ENCODE measurements at regions not wholly inside any gene's neighbourhood (a gene's known extent, or its start where the extent isn't known, plus 50 kb on each side); places are given as distances from the start of the nearest gene placed in this dataset.

GRCh38 chr17:36661047-36661666 is 59.8 kb downstream of the MRM1 start:
- no peak for DNase-seq (ENCODE audit: low spot score)
- ATAC-seq: no peak

GRCh38 chr17:36661688-36662087 is 60.3 kb downstream of the MRM1 start:
- ATAC-seq: no peak

GRCh38 chr17:36665417-36665816 is 64.0 kb downstream of the MRM1 start:
- DNase-seq (ENCODE audit: low spot score) (no peak), ATAC-seq (no peak)

More at GRCh38 chr17:36661688-36662087, 60.3 kb downstream of the MRM1 start:
- no peak for DNase-seq (ENCODE audit: low spot score)

GRCh38 chr17:36667922-36668321 is 66.5 kb downstream of the MRM1 start:
- ATAC-seq (no peak), DNase-seq (ENCODE audit: low spot score) (no peak)

- no peak for DNase-seq (ENCODE audit: low spot score)
- ATAC-seq: no peak
Observed at GRCh38 chr17:36668824-36669223, 67.4 kb downstream of the MRM1 start.

GRCh38 chr17:36671144-36671543 is 69.8 kb downstream of the MRM1 start:
- no peak for ATAC-seq
- DNase-seq (ENCODE audit: low spot score): no peak

GRCh38 chr17:36672403-36672918 is 71.1 kb downstream of the MRM1 start:
- ATAC-seq (no peak), DNase-seq (ENCODE audit: low spot score) (no peak)

- DNase-seq (ENCODE audit: low spot score) (no peak), ATAC-seq (no peak)
Observed at GRCh38 chr17:36673068-36673467, 71.7 kb downstream of the MRM1 start.

GRCh38 chr17:36673637-36674277 is 72.4 kb downstream of the MRM1 start:
- ATAC-seq: no peak
- no peak for DNase-seq (ENCODE audit: low spot score)

- no peak for DNase-seq (ENCODE audit: low spot score)
- no peak for ATAC-seq
Observed at GRCh38 chr17:36674278-36674650, 72.9 kb downstream of the MRM1 start.

GRCh38 chr17:36675250-36675649 is 73.9 kb downstream of the MRM1 start:
- no peak for ATAC-seq
- no peak for DNase-seq (ENCODE audit: low spot score)

GRCh38 chr17:36675786-36676185 is 74.4 kb downstream of the MRM1 start:
- no peak for DNase-seq (ENCODE audit: low spot score)
- ATAC-seq: no peak

- ATAC-seq: no peak
Observed at GRCh38 chr17:36679815-36680467, 78.6 kb downstream of the MRM1 start.

GRCh38 chr17:36680701-36681202 is 79.4 kb downstream of the MRM1 start:
- no peak for DNase-seq (ENCODE audit: low spot score)
- no peak for ATAC-seq

More at GRCh38 chr17:36679815-36680467, 78.6 kb downstream of the MRM1 start:
- DNase-seq (ENCODE audit: low spot score): no peak

GRCh38 chr17:36682773-36683172 is 81.4 kb downstream of the MRM1 start:
- DNase-seq (ENCODE audit: low spot score): no peak
- no peak for ATAC-seq

- DNase-seq (ENCODE audit: low spot score) (no peak), ATAC-seq (no peak)
Observed at GRCh38 chr17:36683387-36683786, 82.0 kb downstream of the MRM1 start.

- DNase-seq (ENCODE audit: low spot score): no peak
- no peak for ATAC-seq
Observed at GRCh38 chr17:36684134-36684533, 82.8 kb downstream of the MRM1 start.

- ATAC-seq (no peak), DNase-seq (ENCODE audit: low spot score) (no peak)
Observed at GRCh38 chr17:36686123-36686669, 84.8 kb downstream of the MRM1 start.

- DNase-seq (ENCODE audit: low spot score) (no peak), ATAC-seq (no peak)
Observed at GRCh38 chr17:36687736-36688135, 86.4 kb downstream of the MRM1 start.

GRCh38 chr17:36689089-36689667 is 87.8 kb downstream of the MRM1 start:
- DNase-seq (ENCODE audit: low spot score) (no peak), ATAC-seq (no peak)

- DNase-seq (ENCODE audit: low spot score): no peak
- no peak for ATAC-seq
Observed at GRCh38 chr17:36690190-36690589, 88.8 kb downstream of the MRM1 start.
